CD14-positive monocyte (primary cell): ENCODE measurements at regions not wholly inside any gene's neighbourhood (a gene's known extent, or its start where the extent isn't known, plus 50 kb on each side); places are given as distances from the start of the nearest gene placed in this dataset.

ENCODE experiments used
- DNase-seq, 3 donors: peaks; one replicate each; pipeline ENCODE4 v3.0.0-alpha.2; 2011 to 2022
- H2AFZ ChIP-seq: 2 replicates; pipeline ENCODE4 v1.6.0; 2012; ENCODE audit warnings: mild to moderate bottlenecking, low read depth, low read length, inconsistent platforms; ENCODE audit not compliant: insufficient read depth, poor library complexity, severe bottlenecking
- H3K27ac ChIP-seq, 2 donors: 1 replicate in 1 of 2; 2 replicates in 1 of 2; pipeline ENCODE4 v1.5.1; 2012 to 2013; ENCODE audit warnings: low read length in 2 of 2, control low read depth in 1 of 2, inconsistent platforms in 1 of 2, low read depth in 1 of 2, mild to moderate bottlenecking in 1 of 2
- H3K27me3 ChIP-seq, 2 donors: one replicate each; pipeline versions ENCODE4 v1.6.0 to v1.6.1; 2011 to 2013; ENCODE audit warnings: low read length in 2 of 2; ENCODE audit not compliant: control insufficient read depth in 2 of 2, insufficient read depth in 2 of 2
- H3K36me3 ChIP-seq, 2 donors: replicated peaks in 1 of 2; 1 replicate in 1 of 2; 2 replicates in 1 of 2; pipeline versions ENCODE4 v1.5.1 to v1.6.1; 2012 to 2013; ENCODE audit warnings: low read length in 2 of 2, control low read depth in 1 of 2, inconsistent platforms in 1 of 2, mild to moderate bottlenecking in 1 of 2; ENCODE audit not compliant: insufficient read depth in 2 of 2, control insufficient read depth in 1 of 2
- H3K4me1 ChIP-seq, 2 donors: 1 replicate in 1 of 2; 2 replicates in 1 of 2; pipeline versions ENCODE4 v1.5.1 to v1.6.1; 2012 to 2013; ENCODE audit warnings: low read length in 2 of 2, control low read depth in 1 of 2, inconsistent platforms in 1 of 2, mild to moderate bottlenecking in 1 of 2, moderate library complexity in 1 of 2; ENCODE audit not compliant: insufficient read depth in 2 of 2, control insufficient read depth in 1 of 2
- H3K4me2 ChIP-seq: replicated peaks from 2 replicates; pipeline ENCODE3; 2012; ENCODE audit warnings: low read length, moderate library complexity, mild to moderate bottlenecking; ENCODE audit not compliant: poor library complexity, severe bottlenecking; ENCODE audit errors: extremely low read depth
- H3K4me3 ChIP-seq, 3 experiments: fragments of 200-600 bp in 1 of 3; sonication (generic) in 1 of 3; replicated peaks in 1 of 3; 1 replicate in 2 of 3; 2 replicates in 1 of 3; pipeline ENCODE4 v1.5.1; 2011 to 2013; ENCODE audit warnings: low read length in 3 of 3, mild to moderate bottlenecking in 3 of 3, control low read depth in 2 of 3, low read depth in 2 of 3, inconsistent platforms in 1 of 3, moderate library complexity in 1 of 3
- H3K79me2 ChIP-seq: 2 replicates; pipeline ENCODE4 v1.6.0; 2012; ENCODE audit warnings: mild to moderate bottlenecking, control low read depth, inconsistent platforms, low read length, moderate library complexity; ENCODE audit not compliant: insufficient read depth
- H3K9ac ChIP-seq: 2 replicates; pipeline ENCODE4 v1.6.0; 2017; ENCODE audit warnings: low read length, mild to moderate bottlenecking; ENCODE audit not compliant: insufficient read depth, poor library complexity, severe bottlenecking
- H3K9me3 ChIP-seq, 2 donors: replicated peaks in 1 of 2; 1 replicate in 1 of 2; 2 replicates in 1 of 2; pipeline versions ENCODE4 v1.5.1 to v1.6.1; 2012 to 2013; ENCODE audit warnings: low read length in 2 of 2, control low read depth in 1 of 2; ENCODE audit not compliant: control insufficient read depth in 1 of 2, insufficient read depth in 1 of 2
- H4K20me1 ChIP-seq: 2 replicates; pipeline ENCODE4 v1.6.0; 2012; ENCODE audit warnings: mild to moderate bottlenecking, low read length, control low read depth, moderate library complexity; ENCODE audit not compliant: insufficient read depth
- H3K27ac Mint-ChIP-seq, 7 donors: one replicate each; pipeline ENCODE4 v1.8.0; 2020; ENCODE audit warnings: mild to moderate bottlenecking in 7 of 7, mixed read lengths in 7 of 7, moderate library complexity in 6 of 7, inconsistent platforms in 2 of 7
- H3K27me3 Mint-ChIP-seq, 3 donors: one replicate each; pipeline ENCODE4 v1.8.0; 2021 to 2022; ENCODE audit warnings: low read depth in 3 of 3, mild to moderate bottlenecking in 3 of 3, mixed read lengths in 3 of 3, moderate library complexity in 3 of 3, inconsistent platforms in 1 of 3
- H3K36me3 Mint-ChIP-seq, 2 donors: one replicate each; pipeline ENCODE4 v1.8.0; 2020; ENCODE audit warnings: mixed read lengths in 2 of 2, inconsistent platforms in 1 of 2, mild to moderate bottlenecking in 1 of 2
- H3K4me1 Mint-ChIP-seq: one replicate; pipeline ENCODE4 v1.8.0; 2020; ENCODE audit warnings: mild to moderate bottlenecking, mixed read lengths
- H3K4me3 Mint-ChIP-seq, 2 donors: one replicate each; pipeline ENCODE4 v1.8.0; 2020; ENCODE audit warnings: mild to moderate bottlenecking in 2 of 2, mixed read lengths in 2 of 2, moderate library complexity in 1 of 2
- H3K9me3 Mint-ChIP-seq, 7 donors: one replicate each; pipeline ENCODE4 v1.8.0; 2020 to 2022; ENCODE audit warnings: mixed read lengths in 7 of 7, mild to moderate bottlenecking in 6 of 7, moderate library complexity in 6 of 7, inconsistent platforms in 2 of 7
- WGBS: methylation state at CpG from one replicate; pipeline ENCODE4 v1.1.5; 2013; ENCODE audit warnings: missing lambda C conversion rate; ENCODE audit not compliant: insufficient coverage; 5-methylcytosine and 5-hydroxymethylcytosine counted together
- intact Hi-C, 2 donors: fragments of 100-400 bp; cut with micrococcal nuclease; formaldehyde crosslinking; loops; one replicate each; pipeline versions ENCODE4 v1.15.0 to v1.15.1; 2023
- TF ChIP-seq, protein P1 (sequence below): fragments of 200-600 bp; IDR thresholded peaks from one replicate; pipeline ENCODE4 v1.8.0; 2022; ENCODE audit warnings: antibody characterized with exemption, mild to moderate bottlenecking

DNA sequence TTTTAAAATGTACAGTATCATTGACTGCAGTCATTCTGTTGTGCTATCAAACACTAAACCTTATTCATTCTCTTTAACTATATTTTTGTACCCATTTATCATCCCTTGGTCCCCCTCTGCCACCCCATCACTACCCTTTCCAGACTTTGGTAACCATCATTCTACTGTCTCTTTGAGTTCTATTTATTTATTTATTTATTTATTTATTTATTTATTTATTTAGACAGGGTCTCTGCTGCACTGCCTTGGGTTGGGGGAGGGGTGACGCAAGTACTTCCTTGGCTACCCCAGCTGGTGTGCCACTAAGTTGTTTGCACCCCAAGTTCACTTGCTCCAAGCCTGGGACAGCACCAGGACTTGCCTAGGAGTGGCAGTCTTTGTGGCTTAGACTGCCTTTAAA lies 427.8 kb upstream of the NOVA1 start:
- Histone ChIP-seq H3K9me3 (no peaks in the 10 kb centered on the region), H3K36me3 (no peaks in the 10 kb centered on the region), H2AFZ (no peak overlapping the region), H3K27ac (no peak overlapping the region), H3K4me3 (no peak overlapping the region), H3K79me2 (no peaks in the 10 kb centered on the region), H4K20me1 (no peaks in the 10 kb centered on the region), H3K9ac (no peak overlapping the region), H3K4me1 (no peaks in the 10 kb centered on the region), H3K27me3 (no peaks in the 10 kb centered on the region), H3K4me2 (no peak overlapping the region)
- 100% methylated on average over 1 of the region's 1 CpG for WGBS
- H3K9me3 Mint-ChIP-seq = peaks cover 0 to 3% (median 0%) of the 10 kb centered on the region in 7 donors
- no peaks in the 10 kb centered on the region for H3K36me3 Mint-ChIP-seq
- H3K27me3 Mint-ChIP-seq = peaks cover 0 to 2% (median 0%) of the 10 kb centered on the region in 3 donors
- DNase-seq = no peak
- TF ChIP-seq, protein P1, sequence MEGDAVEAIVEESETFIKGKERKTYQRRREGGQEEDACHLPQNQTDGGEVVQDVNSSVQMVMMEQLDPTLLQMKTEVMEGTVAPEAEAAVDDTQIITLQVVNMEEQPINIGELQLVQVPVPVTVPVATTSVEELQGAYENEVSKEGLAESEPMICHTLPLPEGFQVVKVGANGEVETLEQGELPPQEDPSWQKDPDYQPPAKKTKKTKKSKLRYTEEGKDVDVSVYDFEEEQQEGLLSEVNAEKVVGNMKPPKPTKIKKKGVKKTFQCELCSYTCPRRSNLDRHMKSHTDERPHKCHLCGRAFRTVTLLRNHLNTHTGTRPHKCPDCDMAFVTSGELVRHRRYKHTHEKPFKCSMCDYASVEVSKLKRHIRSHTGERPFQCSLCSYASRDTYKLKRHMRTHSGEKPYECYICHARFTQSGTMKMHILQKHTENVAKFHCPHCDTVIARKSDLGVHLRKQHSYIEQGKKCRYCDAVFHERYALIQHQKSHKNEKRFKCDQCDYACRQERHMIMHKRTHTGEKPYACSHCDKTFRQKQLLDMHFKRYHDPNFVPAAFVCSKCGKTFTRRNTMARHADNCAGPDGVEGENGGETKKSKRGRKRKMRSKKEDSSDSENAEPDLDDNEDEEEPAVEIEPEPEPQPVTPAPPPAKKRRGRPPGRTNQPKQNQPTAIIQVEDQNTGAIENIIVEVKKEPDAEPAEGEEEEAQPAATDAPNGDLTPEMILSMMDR = no peak
- H3K27ac Mint-ChIP-seq = no peak overlapping the region
- H3K4me3 Mint-ChIP-seq = no peak overlapping the region
- H3K4me1 Mint-ChIP-seq = no peaks in the 10 kb centered on the region
- intact Hi-C loops = no loop called here

DNA sequence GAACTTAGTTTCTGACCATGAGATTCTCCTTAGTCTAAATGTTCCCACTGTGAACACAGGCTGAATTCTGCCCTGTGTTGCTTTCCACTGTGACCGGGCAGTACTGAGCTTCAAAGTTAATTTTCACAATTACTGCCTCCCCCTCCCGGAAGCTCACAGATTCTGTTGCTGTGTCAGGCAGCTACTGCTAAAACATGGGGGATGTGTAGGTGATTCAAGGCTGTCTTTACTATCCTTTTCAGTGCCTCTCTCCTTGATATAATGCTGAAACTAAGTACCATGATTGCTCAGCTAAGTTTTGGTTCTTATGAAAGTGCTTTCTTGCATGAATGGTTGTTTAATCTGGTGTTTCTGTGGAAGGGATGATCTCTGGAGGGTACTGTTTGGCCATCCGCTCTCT lies 428.3 kb upstream of the NOVA1 start:
- Histone ChIP-seq H3K4me1 (no peaks in the 10 kb centered on the region), H3K9ac (no peak overlapping the region), H3K4me2 (no peak overlapping the region), H3K9me3 (no peaks in the 10 kb centered on the region), H3K27ac (no peak overlapping the region), H4K20me1 (no peaks in the 10 kb centered on the region), H3K4me3 (no peak overlapping the region), H3K36me3 (no peaks in the 10 kb centered on the region), H3K27me3 (no peaks in the 10 kb centered on the region), H2AFZ (no peak overlapping the region), H3K79me2 (no peaks in the 10 kb centered on the region)
- no peak overlapping the region for H3K27ac Mint-ChIP-seq
- no peak overlapping the region for H3K4me3 Mint-ChIP-seq
- peaks cover 0 to 2% (median 0%) of the 10 kb centered on the region in 3 donors for H3K27me3 Mint-ChIP-seq
- DNase-seq = no peak
- intact Hi-C loops = no loop called here
- H3K36me3 Mint-ChIP-seq = no peaks in the 10 kb centered on the region
- TF ChIP-seq, protein P1 = no peak
- no CpG with 5 or more reads among the region's 3 CpGs for WGBS
- peaks cover 0 to 2% (median 0%) of the 10 kb centered on the region in 7 donors for H3K9me3 Mint-ChIP-seq
- H3K4me1 Mint-ChIP-seq = no peaks in the 10 kb centered on the region
